Neural progenitor cell (in vitro differentiated cells): ENCODE measurements at regions not wholly inside any gene's neighbourhood (a gene's known extent, or its start where the extent isn't known, plus 50 kb on each side); places are given as distances from the start of the nearest gene placed in this dataset.

Source experiments
- DNase-seq: peaks from one replicate; pipeline ENCODE4 v3.0.0-alpha.2; 2016; ENCODE audit warnings: low spot score
- H2AFZ ChIP-seq: fragments of 200-600 bp; sonication (generic); replicated peaks from 2 replicates; pipeline ENCODE4 v1.6.1; 2016; ENCODE audit warnings: antibody characterized with exemption
- H3F3A ChIP-seq: fragments of 200-600 bp; sonication (generic); 2 replicates; pipeline ENCODE4 v1.6.1; 2016; ENCODE audit warnings: antibody characterized with exemption, low read depth
- H3K27ac ChIP-seq: fragments of 200-600 bp; sonication (generic); 2 replicates; pipeline ENCODE4 v1.5.1; 2016; ENCODE audit warnings: mild to moderate bottlenecking
- H3K27me3 ChIP-seq: fragments of 200-600 bp; sonication (generic); 2 replicates; pipeline ENCODE4 v1.6.1; 2016; ENCODE audit warnings: mild to moderate bottlenecking, moderate library complexity
- H3K36me3 ChIP-seq: fragments of 200-600 bp; sonication (generic); 2 replicates; pipeline ENCODE4 v1.5.1; 2016
- H3K4me1 ChIP-seq: fragments of 200-600 bp; sonication (generic); 2 replicates; pipeline ENCODE4 v1.6.1; 2016; ENCODE audit warnings: mixed run types
- H3K4me2 ChIP-seq: fragments of 200-600 bp; sonication (generic); 2 replicates; pipeline ENCODE4 v1.6.1; 2016
- H3K4me3 ChIP-seq: fragments of 200-600 bp; sonication (generic); 2 replicates; pipeline ENCODE4 v1.5.1; 2016
- H3K79me2 ChIP-seq: fragments of 200-600 bp; sonication (generic); 2 replicates; pipeline ENCODE4 v1.6.1; 2016; ENCODE audit warnings: low read depth
- H3K9ac ChIP-seq: fragments of 200-600 bp; sonication (generic); 2 replicates; pipeline ENCODE4 v1.6.1; 2016
- H3K9me3 ChIP-seq: fragments of 200-600 bp; sonication (generic); 2 replicates; pipeline ENCODE4 v1.5.1; 2016; ENCODE audit warnings: low read depth
- H4K20me1 ChIP-seq: fragments of 200-600 bp; sonication (generic); 2 replicates; pipeline ENCODE4 v1.6.1; 2016; ENCODE audit warnings: low read depth
- H3K27ac Mint-ChIP-seq: 3 replicates; pipeline ENCODE4 v1.8.0; 2021; ENCODE audit warnings: mixed read lengths
- H3K27me3 Mint-ChIP-seq: 2 replicates; pipeline ENCODE4 v1.8.0; 2022; ENCODE audit warnings: low read depth, mild to moderate bottlenecking, inconsistent platforms, moderate library complexity, mixed read lengths; ENCODE audit not compliant: insufficient read depth
- H3K36me3 Mint-ChIP-seq: 3 replicates; pipeline ENCODE4 v1.8.0; 2021; ENCODE audit warnings: mixed read lengths
- H3K4me1 Mint-ChIP-seq: 3 replicates; pipeline ENCODE4 v1.8.0; 2021; ENCODE audit warnings: mixed read lengths
- H3K4me3 Mint-ChIP-seq: 3 replicates; pipeline ENCODE4 v1.8.0; 2021; ENCODE audit warnings: mild to moderate bottlenecking, moderate library complexity, mixed read lengths
- H3K9me3 Mint-ChIP-seq: 3 replicates; pipeline ENCODE4 v1.8.0; 2020; ENCODE audit warnings: mixed read lengths
- EZH2 ChIP-seq: fragments of 200-600 bp; sonication (generic); IDR thresholded peaks from 2 replicates; pipeline ENCODE4 v1.6.1; 2017; ENCODE audit warnings: antibody characterized with exemption, mild to moderate bottlenecking, moderate library complexity
- EZH2phosphoT487 ChIP-seq: fragments of 200-600 bp; sonication (generic); IDR thresholded peaks from 2 replicates; pipeline ENCODE4 v1.6.1; 2017; ENCODE audit warnings: antibody characterized with exemption
- TF ChIP-seq, protein P1 (sequence below): fragments of 200-600 bp; sonication (generic); IDR thresholded peaks from 2 replicates; pipeline ENCODE4 v1.5.1; 2017; ENCODE audit warnings: antibody characterized with exemption, mild to moderate bottlenecking

DNA sequence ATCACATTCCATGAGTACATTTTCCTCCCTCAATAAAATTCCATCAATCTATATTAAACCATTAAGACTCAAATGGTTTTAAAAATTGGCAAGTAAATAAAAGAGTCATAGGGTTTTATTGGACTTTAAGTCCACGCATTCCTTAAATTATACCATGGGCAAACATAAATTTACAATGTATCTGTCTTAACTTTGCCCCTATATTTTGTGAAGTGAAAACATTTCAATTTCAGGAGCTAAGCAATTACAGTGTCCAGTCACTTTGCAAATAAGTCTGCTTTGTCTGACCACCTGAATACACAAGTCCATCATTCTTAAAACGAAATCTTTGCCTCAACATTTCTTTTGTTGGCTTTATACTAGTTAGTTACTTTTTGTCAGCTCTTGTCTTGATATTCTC is 197.5 kb upstream of the SEMA3D start:
- no peak overlapping the region for H3K27ac Mint-ChIP-seq
- H3K4me3 Mint-ChIP-seq, result no peak overlapping the region
- Histone ChIP-seq H3K27me3 (no peaks in the 10 kb centered on the region), H2AFZ (no peak overlapping the region), H3K27ac (no peak overlapping the region), H3K4me2 (no peak overlapping the region), H3K9ac (no peak overlapping the region), H3K4me3 (no peak overlapping the region), H3K36me3 (no peaks in the 10 kb centered on the region), H3K4me1 (no peaks in the 10 kb centered on the region), H3K79me2 (no peaks in the 10 kb centered on the region), H3K9me3 (no peaks in the 10 kb centered on the region), H3F3A (no peaks in the 10 kb centered on the region), H4K20me1 (no peaks in the 10 kb centered on the region)
- no peaks in the 10 kb centered on the region for H3K9me3 Mint-ChIP-seq
- H3K36me3 Mint-ChIP-seq, result no peaks in the 10 kb centered on the region
- no peaks in the 10 kb centered on the region for H3K4me1 Mint-ChIP-seq
- no peak for DNase-seq
- TF ChIP-seq EZH2phosphoT487 (no peak), EZH2 (no peak)
- TF ChIP-seq, protein P1, sequence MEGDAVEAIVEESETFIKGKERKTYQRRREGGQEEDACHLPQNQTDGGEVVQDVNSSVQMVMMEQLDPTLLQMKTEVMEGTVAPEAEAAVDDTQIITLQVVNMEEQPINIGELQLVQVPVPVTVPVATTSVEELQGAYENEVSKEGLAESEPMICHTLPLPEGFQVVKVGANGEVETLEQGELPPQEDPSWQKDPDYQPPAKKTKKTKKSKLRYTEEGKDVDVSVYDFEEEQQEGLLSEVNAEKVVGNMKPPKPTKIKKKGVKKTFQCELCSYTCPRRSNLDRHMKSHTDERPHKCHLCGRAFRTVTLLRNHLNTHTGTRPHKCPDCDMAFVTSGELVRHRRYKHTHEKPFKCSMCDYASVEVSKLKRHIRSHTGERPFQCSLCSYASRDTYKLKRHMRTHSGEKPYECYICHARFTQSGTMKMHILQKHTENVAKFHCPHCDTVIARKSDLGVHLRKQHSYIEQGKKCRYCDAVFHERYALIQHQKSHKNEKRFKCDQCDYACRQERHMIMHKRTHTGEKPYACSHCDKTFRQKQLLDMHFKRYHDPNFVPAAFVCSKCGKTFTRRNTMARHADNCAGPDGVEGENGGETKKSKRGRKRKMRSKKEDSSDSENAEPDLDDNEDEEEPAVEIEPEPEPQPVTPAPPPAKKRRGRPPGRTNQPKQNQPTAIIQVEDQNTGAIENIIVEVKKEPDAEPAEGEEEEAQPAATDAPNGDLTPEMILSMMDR, result no peak
- no peaks in the 10 kb centered on the region for H3K27me3 Mint-ChIP-seq

DNA sequence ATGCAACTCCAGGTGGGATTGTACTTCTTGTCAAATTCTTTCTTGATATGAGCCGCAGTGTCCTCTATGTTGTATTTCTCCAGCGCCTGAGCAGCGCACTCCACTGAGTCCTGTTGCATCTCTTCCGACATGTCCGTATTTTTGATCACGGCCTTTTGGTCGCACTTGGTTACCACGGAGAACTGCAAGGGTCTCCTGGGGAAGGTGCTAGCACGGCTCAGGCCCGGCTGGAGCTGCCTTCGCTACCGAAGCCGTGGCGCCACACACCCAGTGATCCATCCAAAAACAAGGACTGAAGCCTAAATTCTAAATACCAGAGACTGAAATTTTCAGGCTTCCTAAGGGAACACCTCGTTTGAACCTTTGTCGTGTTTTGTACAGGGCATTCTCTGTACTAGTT is 194.4 kb upstream of the SEMA3D start:
- no peak overlapping the region for H2AFZ ChIP-seq
- no peaks in the 10 kb centered on the region for H4K20me1 ChIP-seq
- H3K4me3 Mint-ChIP-seq, result no peak overlapping the region
- no peak overlapping the region for H3K27ac ChIP-seq
- TF ChIP-seq, protein P1, result no peak
- TF ChIP-seq EZH2, result no peak
- no peak for TF ChIP-seq EZH2phosphoT487
- no peaks in the 10 kb centered on the region for H3K9me3 ChIP-seq
- H3K27me3 ChIP-seq, result no peaks in the 10 kb centered on the region
- no peaks in the 10 kb centered on the region for H3K36me3 Mint-ChIP-seq
- no peak overlapping the region for H3K9ac ChIP-seq
- no peak overlapping the region for H3K4me3 ChIP-seq
- H3K4me2 ChIP-seq, result no peak overlapping the region
- H3K36me3 ChIP-seq, result no peaks in the 10 kb centered on the region
- DNase-seq, result no peak
- H3F3A ChIP-seq, result no peaks in the 10 kb centered on the region
- H3K27ac Mint-ChIP-seq, result no peak overlapping the region
- no peaks in the 10 kb centered on the region for H3K79me2 ChIP-seq
- H3K9me3 Mint-ChIP-seq, result peaks cover 2% of the 10 kb centered on the region
- no peaks in the 10 kb centered on the region for H3K4me1 ChIP-seq
- no peaks in the 10 kb centered on the region for H3K27me3 Mint-ChIP-seq
- H3K4me1 Mint-ChIP-seq, result no peaks in the 10 kb centered on the region

DNA sequence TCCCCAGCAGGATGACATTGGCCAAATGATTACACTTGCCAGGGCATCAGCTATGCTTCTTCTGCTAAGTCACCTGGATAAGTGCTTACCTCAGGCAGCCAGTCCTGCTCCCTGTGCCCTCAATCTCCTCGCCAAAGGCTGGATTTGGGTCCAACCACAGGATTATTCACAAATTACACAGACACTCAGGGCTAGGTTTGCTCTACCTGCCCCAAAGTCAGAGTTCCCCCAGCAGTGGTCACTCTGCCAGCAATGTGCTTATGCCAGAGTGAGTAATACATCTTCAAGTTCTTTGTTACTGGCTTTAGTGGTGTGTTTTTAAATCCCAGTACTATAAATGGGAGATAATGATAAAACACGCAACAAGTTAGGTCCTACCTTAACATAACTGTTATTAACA is 189.7 kb upstream of the SEMA3D start:
- no peak overlapping the region for H3K4me2 ChIP-seq
- no peak overlapping the region for H3K4me3 ChIP-seq
- H3K27me3 Mint-ChIP-seq, result no peaks in the 10 kb centered on the region
- H3K9me3 Mint-ChIP-seq, result peaks cover 2% of the 10 kb centered on the region
- H3K79me2 ChIP-seq, result no peaks in the 10 kb centered on the region
- no peaks in the 10 kb centered on the region for H3K4me1 ChIP-seq
- no peaks in the 10 kb centered on the region for H3K27me3 ChIP-seq
- H3K36me3 Mint-ChIP-seq, result no peaks in the 10 kb centered on the region
- no peak overlapping the region for H3K27ac ChIP-seq
- DNase-seq, result no peak
- no peaks in the 10 kb centered on the region for H3K36me3 ChIP-seq
- H3K27ac Mint-ChIP-seq, result no peak overlapping the region
- H2AFZ ChIP-seq, result no peak overlapping the region
- H4K20me1 ChIP-seq, result no peaks in the 10 kb centered on the region
- TF ChIP-seq, protein P1, result no peak
- no peak for TF ChIP-seq EZH2phosphoT487
- no peak for TF ChIP-seq EZH2
- H3K9me3 ChIP-seq, result no peaks in the 10 kb centered on the region
- H3K4me3 Mint-ChIP-seq, result no peak overlapping the region
- H3K4me1 Mint-ChIP-seq, result no peaks in the 10 kb centered on the region
- no peaks in the 10 kb centered on the region for H3F3A ChIP-seq
- H3K9ac ChIP-seq, result no peak overlapping the region

DNA sequence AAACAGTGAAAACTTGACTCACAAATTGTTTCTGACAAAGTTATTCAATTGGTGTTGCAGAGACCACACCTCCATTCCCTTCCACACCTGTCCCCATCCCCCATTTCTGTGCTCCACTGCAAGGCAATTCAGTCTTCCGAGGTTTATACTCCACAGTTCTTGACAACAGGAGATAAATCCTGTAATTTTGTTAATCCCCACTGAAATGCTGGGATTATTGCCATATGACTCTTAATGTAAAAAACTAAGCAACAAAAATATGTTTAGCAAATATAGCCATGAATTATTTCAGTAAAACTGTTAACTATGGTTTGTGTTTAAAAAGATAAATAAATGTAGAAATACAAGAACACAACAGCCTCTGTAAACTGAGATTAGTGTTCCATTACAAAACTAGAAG is 170.1 kb upstream of the SEMA3D start:
- no peak overlapping the region for H3K4me3 ChIP-seq
- Mint-ChIP-seq H3K9me3 (peaks cover 3% of the 10 kb centered on the region), H3K27ac (no peak overlapping the region), H3K36me3 (no peaks in the 10 kb centered on the region), H3K27me3 (no peaks in the 10 kb centered on the region), H3K4me1 (peaks cover 5% of the 10 kb centered on the region), H3K4me3 (no peak overlapping the region)
- no peaks in the 10 kb centered on the region for H3K4me1 ChIP-seq
- H4K20me1 ChIP-seq, result no peaks in the 10 kb centered on the region
- no peak overlapping the region for H3K9ac ChIP-seq
- H3K27ac ChIP-seq, result no peak overlapping the region
- no peaks in the 10 kb centered on the region for H3F3A ChIP-seq
- H3K27me3 ChIP-seq, result no peaks in the 10 kb centered on the region
- no peak overlapping the region for H2AFZ ChIP-seq
- no peaks in the 10 kb centered on the region for H3K36me3 ChIP-seq
- TF ChIP-seq EZH2phosphoT487 (no peak), EZH2 (no peak)
- TF ChIP-seq, protein P1, result no peak
- no peaks in the 10 kb centered on the region for H3K9me3 ChIP-seq
- no peaks in the 10 kb centered on the region for H3K79me2 ChIP-seq
- DNase-seq, result no peak
- no peak overlapping the region for H3K4me2 ChIP-seq
